GM12878 (cell line): ENCODE measurements at regions not wholly inside any gene's neighbourhood (a gene's known extent, or its start where the extent isn't known, plus 50 kb on each side); places are given as distances from the start of the nearest gene placed in this dataset.

Experiments used
- ATAC-seq: fragments of 200-7000 bp; cut with Tn5 transposase; 3 replicates; pipeline ENCODE4 v1.9.1; 2020; ENCODE audit warnings: mild to moderate bottlenecking, moderate library complexity
- BruUV-seq: library from RNA; stranded (reverse); fragments of 400-500 nt; replicated peaks from 2 replicates; lab custom pipeline; 2021; lab: Mats Ljungman, UMichigan
- CTCF ChIA-PET: fragments of 300-600 bp; sonication (Branson Sonifier 250); formaldehyde crosslinking; extraction: SDS; loops from one replicate; lab custom pipeline; 2021; ENCODE audit warnings: inconsistent platforms; lab: Yijun Ruan, JAX
- POLR2A ChIA-PET: fragments of 350-600 bp; formaldehyde crosslinking; extraction: SDS; loops from one replicate; lab custom pipeline; 2021; ENCODE audit warnings: inconsistent platforms; lab: Charles Lee
- RAD21 ChIA-PET: fragments of 300-600 bp; sonication (Branson Sonifier 250); formaldehyde crosslinking; loops from one replicate; lab custom pipeline; 2023; ENCODE audit warnings: antibody characterized with exemption; ENCODE audit not compliant: unreplicated experiment; lab: Charles Lee
- SMC1A ChIA-PET: fragments of 300-600 bp; sonication (Branson Sonifier 250); formaldehyde crosslinking; loops from one replicate; lab custom pipeline; 2023; ENCODE audit not compliant: unreplicated experiment, uncharacterized antibody; lab: Charles Lee
- DNase-seq: peaks from one replicate; pipeline ENCODE4 v3.0.0-alpha.2; 2011; ENCODE audit warnings: low read depth, low spot score
- FAIRE-seq: peaks from 3 replicates; lab custom pipeline; 2011; peaks lifted over from hg19 to GRCh38; lab: Jason Lieb, UNC
- H2AFZ ChIP-seq: 2 replicates; pipeline ENCODE4 v1.6.0; 2011; ENCODE audit warnings: low read depth, low read length, control low read depth; ENCODE audit not compliant: control insufficient read depth
- H3K27ac ChIP-seq: 2 replicates; pipeline ENCODE4 v1.5.1; 2011; ENCODE audit warnings: control low read depth; ENCODE audit not compliant: control insufficient read depth, insufficient read depth
- H3K27me3 ChIP-seq, 2 experiments: replicated peaks in 1 of 2; 2 replicates each; pipeline versions ENCODE4 v1.6.0 to v1.6.1; 2011; ENCODE audit warnings: low read length in 1 of 2; ENCODE audit not compliant: control insufficient read depth in 2 of 2, insufficient read depth in 2 of 2
- H3K36me3 ChIP-seq, 2 experiments: 2 replicates each; pipeline ENCODE4 v1.5.1; 2011; ENCODE audit warnings: low read length in 1 of 2; ENCODE audit not compliant: control insufficient read depth in 2 of 2, insufficient read depth in 2 of 2
- H3K4me1 ChIP-seq: 2 replicates; pipeline ENCODE4 v1.6.1; 2011; ENCODE audit warnings: mild to moderate bottlenecking, low read length, moderate library complexity, mixed read lengths; ENCODE audit not compliant: control insufficient read depth, insufficient read depth
- H3K4me2 ChIP-seq: 2 replicates; pipeline ENCODE4 v1.6.0; 2011; ENCODE audit warnings: control low read depth; ENCODE audit not compliant: control insufficient read depth, insufficient read depth
- H3K4me3 ChIP-seq: fragments of 200-600 bp; sonication (generic); 2 replicates; pipeline ENCODE4 v1.5.1; 2016
- H3K79me2 ChIP-seq: 2 replicates; pipeline ENCODE4 v1.6.0; 2011; ENCODE audit warnings: low read length; ENCODE audit not compliant: control insufficient read depth, insufficient read depth
- H3K9ac ChIP-seq: 2 replicates; pipeline ENCODE4 v1.8.0; 2011; ENCODE audit warnings: low read length, control low read depth, mixed read lengths; ENCODE audit not compliant: control insufficient read depth, insufficient read depth
- H3K9me3 ChIP-seq: replicated peaks from 3 replicates; pipeline ENCODE4 v1.5.1; 2011; ENCODE audit warnings: mild to moderate bottlenecking, low read length; ENCODE audit not compliant: control insufficient read depth, insufficient read depth
- H4K20me1 ChIP-seq: 2 replicates; pipeline ENCODE4 v1.6.0; 2011; ENCODE audit not compliant: control insufficient read depth, insufficient read depth
- BCL11A ChIP-seq: IDR thresholded peaks from 2 replicates; pipeline ENCODE4 v1.6.1; 2011; ENCODE audit warnings: low read depth, low read length
- BCLAF1 ChIP-seq: fragments of 450-650 bp; IDR thresholded peaks from 2 replicates; pipeline ENCODE4 v1.6.1; 2017; ENCODE audit warnings: antibody characterized with exemption, mild to moderate bottlenecking, moderate library complexity
- E4F1 ChIP-seq: fragments of 450-650 bp; IDR thresholded peaks from 2 replicates; pipeline ENCODE4 v1.6.1; 2018; ENCODE audit warnings: borderline replicate concordance, mild to moderate bottlenecking; ENCODE audit not compliant: partially characterized antibody
- GABPA ChIP-seq: IDR thresholded peaks from 2 replicates; pipeline ENCODE4 v1.6.1; 2014; ENCODE audit warnings: antibody characterized with exemption, low read depth, mild to moderate bottlenecking, inconsistent platforms
- NFXL1 ChIP-seq: fragments of 450-650 bp; IDR thresholded peaks from 2 replicates; pipeline ENCODE4 v1.6.1; 2017; ENCODE audit warnings: antibody characterized with exemption, mild to moderate bottlenecking, borderline replicate concordance
- PBX3 ChIP-seq: IDR thresholded peaks from 2 replicates; pipeline ENCODE4 v1.6.1; 2011; ENCODE audit warnings: mild to moderate bottlenecking, low read depth, low read length, moderate library complexity; ENCODE audit not compliant: insufficient replicate concordance
- POU2F2 ChIP-seq: IDR thresholded peaks from 3 replicates; pipeline ENCODE4 v1.6.1; 2011; ENCODE audit warnings: low read depth, mild to moderate bottlenecking, low read length, borderline replicate concordance
- SPI1 ChIP-seq: IDR thresholded peaks from 2 replicates; pipeline ENCODE4 v1.6.1; 2011; ENCODE audit warnings: low read depth, mild to moderate bottlenecking, low read length, moderate library complexity, borderline replicate concordance; ENCODE audit not compliant: insufficient read depth
- SREBF1 ChIP-seq: IDR thresholded peaks from 2 replicates; pipeline ENCODE4 v1.6.1; 2012; ENCODE audit warnings: mild to moderate bottlenecking, low read length
- TAF1 ChIP-seq: IDR thresholded peaks from 2 replicates; pipeline ENCODE4 v1.6.1; 2011; ENCODE audit warnings: mild to moderate bottlenecking, low read depth, low read length, borderline replicate concordance
- TARDBP ChIP-seq: IDR thresholded peaks from 2 replicates; pipeline ENCODE4 v1.6.1; 2016; ENCODE audit warnings: borderline replicate concordance
- TBL1XR1 ChIP-seq: IDR thresholded peaks from 2 replicates; pipeline ENCODE4 v1.6.1; 2012; ENCODE audit warnings: low read depth, low read length, improper control_type of control experiment
- ZNF622 ChIP-seq: fragments of 450-650 bp; IDR thresholded peaks from 2 replicates; pipeline ENCODE4 v1.6.1; 2017; ENCODE audit warnings: mild to moderate bottlenecking, inconsistent platforms
- WGBS: methylation state at CpG from one replicate; pipeline ENCODE4 v1.1.6; 2016; ENCODE audit warnings: low lambda C conversion rate; ENCODE audit not compliant: insufficient replicate concordance, insufficient coverage; ENCODE audit errors: missing lambda C conversion rate; 5-methylcytosine and 5-hydroxymethylcytosine counted together
- in situ Hi-C: fragments of 300-500 bp; cut with MboI; formaldehyde crosslinking; loops from 9 replicates; pipeline ENCODE4 v1.14.3; 2018; ENCODE audit warnings: mixed read lengths
- intact Hi-C: fragments of 100-400 bp; cut with micrococcal nuclease; formaldehyde crosslinking; loops from one replicate; pipeline ENCODE4 v1.14.2; 2022; ENCODE audit not compliant: unreplicated experiment

GRCh38 chr3:193080821-193081365, 160.1 kb upstream of the PLAAT1 start:
- no peak for TF ChIP-seq POU2F2
- TF ChIP-seq NFXL1: no peak
- TF ChIP-seq PBX3: no peak
- no peak for TF ChIP-seq SREBF1
- no peak for TF ChIP-seq BCLAF1
- no peak for TF ChIP-seq E4F1
- no peak for TF ChIP-seq TARDBP
- no peak for TF ChIP-seq BCL11A
- no peak for TF ChIP-seq SPI1
- TF ChIP-seq TAF1: no peak
- no peak for TF ChIP-seq ZNF622
- TF ChIP-seq TBL1XR1: no peak
- TF ChIP-seq GABPA: no peak
- Histone ChIP-seq H3K4me1 (no peaks in the 10 kb centered on the region), H3K79me2 (no peaks in the 10 kb centered on the region), H3K9me3 (no peaks in the 10 kb centered on the region), H4K20me1 (no peaks in the 10 kb centered on the region), H3K4me2 (no peak overlapping the region), H3K27me3 (no peaks in the 10 kb centered on the region; a peak in 1 of 4 replicates), H3K4me3 (no peak overlapping the region), H3K27ac (no peak overlapping the region), H3K9ac (no peak overlapping the region), H2AFZ (no peak overlapping the region), H3K36me3 (no peaks in the 10 kb centered on the region)
- no peak for DNase-seq
- no peak for ATAC-seq
- POLR2A ChIA-PET: no interaction called here
- RAD21 ChIA-PET: no interaction called here
- intact Hi-C loops: no loop called here
- SMC1A ChIA-PET: no interaction called here
- in situ Hi-C loops: no loop called here
- no peak for FAIRE-seq
- CTCF ChIA-PET: no interaction called here
- no TSS peak for BruUV-seq
- WGBS: 11% methylated on average over 3 of the region's 3 CpGs
